Activated T-cell treated with anti-CD3 and anti-CD28 coated beads, Interleukin-2, amount 50 U/mL, for 24 hours (primary cell): ENCODE measurements at regions not wholly inside any gene's neighbourhood (a gene's known extent, or its start where the extent isn't known, plus 50 kb on each side); places are given as distances from the start of the nearest gene placed in this dataset.
"Not testable (repeated sequence)": the region's sequence is repeated elsewhere in the genome, so short reads cannot be mapped to it uniquely, and the experiment has no call there.

Experiments used
- DNase-seq: peaks from one replicate; pipeline ENCODE4 v3.0.0-alpha.2; 2020
- H3K27ac Mint-ChIP-seq: 2 replicates; pipeline ENCODE4 v1.8.0; 2020; ENCODE audit warnings: mild to moderate bottlenecking, mixed read lengths
- H3K27me3 Mint-ChIP-seq: 2 replicates; pipeline ENCODE4 v1.8.0; 2020; ENCODE audit warnings: mixed read lengths
- H3K36me3 Mint-ChIP-seq: 2 replicates; pipeline ENCODE4 v1.8.0; 2020; ENCODE audit warnings: low read depth, mixed read lengths
- H3K4me1 Mint-ChIP-seq: 2 replicates; pipeline ENCODE4 v1.8.0; 2020; ENCODE audit warnings: low read depth, mixed read lengths
- H3K4me3 Mint-ChIP-seq: 2 replicates; pipeline ENCODE4 v1.8.0; 2020; ENCODE audit warnings: mild to moderate bottlenecking, moderate library complexity, mixed read lengths
- H3K9me3 Mint-ChIP-seq: 2 replicates; pipeline ENCODE4 v1.8.0; 2020; ENCODE audit warnings: mixed read lengths

DNA sequence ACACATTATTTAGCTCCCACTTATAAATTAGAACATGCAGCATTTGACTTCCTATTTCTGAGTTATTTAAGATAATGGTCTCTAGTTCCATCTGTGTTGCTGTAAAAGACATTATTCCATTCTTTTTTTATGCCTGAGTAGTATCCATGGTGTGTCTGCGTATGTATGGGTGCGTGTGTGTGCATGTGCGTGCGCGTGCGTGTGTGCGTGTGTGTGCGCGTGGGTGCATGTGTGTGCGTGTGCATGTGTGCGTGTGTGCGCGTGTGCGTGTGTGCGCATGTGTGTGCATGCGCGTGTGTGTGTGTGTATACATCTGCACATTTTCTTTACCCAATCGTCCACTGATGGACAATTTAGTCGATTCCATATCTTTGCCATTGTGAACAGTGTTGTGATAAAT, 479.4 kb upstream of the TMEM132C start:
- Mint-ChIP-seq H3K9me3 (peaks cover 4% of the 10 kb centered on the region), H3K4me3 (no peak overlapping the region), H3K27ac (no peak overlapping the region), H3K4me1 (no peaks in the 10 kb centered on the region), H3K36me3 (no peaks in the 10 kb centered on the region), H3K27me3 (no peaks in the 10 kb centered on the region)
- DNase-seq: no peak

DNA sequence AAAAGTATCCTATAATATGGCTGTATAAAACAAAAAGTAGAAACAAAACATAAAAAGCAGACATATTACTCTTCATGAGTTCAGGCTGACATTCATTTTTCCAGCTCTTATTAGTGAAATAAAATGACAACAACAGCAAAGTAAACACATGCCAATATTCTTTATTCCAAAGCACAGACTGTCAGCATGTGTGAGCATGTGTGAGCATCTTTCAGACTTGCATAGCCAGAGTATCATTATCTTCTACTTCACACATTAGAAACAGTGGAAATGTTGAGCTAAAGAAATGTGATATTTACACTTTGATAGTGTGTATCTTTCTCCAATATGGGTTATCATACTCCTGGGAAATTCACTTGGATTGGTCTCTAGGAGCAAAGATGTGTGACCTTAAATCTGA, 476.6 kb upstream of the TMEM132C start:
- H3K36me3 Mint-ChIP-seq: no peaks in the 10 kb centered on the region
- no peak overlapping the region for H3K4me3 Mint-ChIP-seq
- H3K9me3 Mint-ChIP-seq: peaks cover 6% of the 10 kb centered on the region
- no peaks in the 10 kb centered on the region for H3K4me1 Mint-ChIP-seq
- DNase-seq: no peak
- H3K27ac Mint-ChIP-seq: no peak overlapping the region
- H3K27me3 Mint-ChIP-seq: no peaks in the 10 kb centered on the region

DNA sequence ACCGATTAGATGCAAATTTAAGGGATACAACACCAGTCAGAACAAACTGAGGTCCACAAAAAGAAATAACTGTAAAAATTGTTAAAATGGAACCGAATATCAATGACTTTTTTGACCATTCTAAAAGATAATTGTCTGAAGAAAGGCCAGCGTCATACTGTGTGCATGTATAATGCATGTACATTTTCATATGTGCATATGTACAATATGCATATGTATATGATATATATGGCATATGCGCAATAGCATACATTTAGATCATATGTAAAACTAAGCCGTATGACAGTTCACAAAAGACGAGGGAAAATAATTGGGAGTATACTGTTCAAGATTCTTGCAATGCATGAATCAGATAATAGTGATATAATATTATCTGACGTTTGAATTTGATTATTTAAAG, 475.8 kb upstream of the TMEM132C start:
- peaks cover 6% of the 10 kb centered on the region for H3K9me3 Mint-ChIP-seq

DNA sequence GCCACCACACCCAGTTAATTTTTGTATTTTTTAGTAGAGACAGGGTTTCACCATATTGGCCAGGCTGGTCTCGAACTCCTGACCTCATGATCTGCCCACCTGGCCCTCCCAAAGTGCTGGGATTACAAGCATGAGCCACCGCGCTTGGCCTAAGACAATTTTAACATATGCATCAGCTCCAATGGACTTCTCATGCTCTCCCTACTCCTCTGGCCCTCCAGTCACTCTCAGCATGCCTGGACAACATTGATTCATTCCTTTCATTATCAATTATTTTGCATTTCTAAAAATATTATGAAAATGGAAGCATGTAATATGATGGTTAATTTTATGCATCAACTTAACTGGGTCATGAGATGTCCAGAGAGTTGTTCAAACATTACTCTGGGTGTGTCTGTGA, 469.1 kb upstream of the TMEM132C start:
- Mint-ChIP-seq H3K4me1 (no peaks in the 10 kb centered on the region), H3K9me3 (peaks cover 3% of the 10 kb centered on the region), H3K4me3 (no peak overlapping the region), H3K27me3 (no peaks in the 10 kb centered on the region), H3K36me3 (no peaks in the 10 kb centered on the region), H3K27ac (no peak overlapping the region)
- no peak for DNase-seq

More for the DNA sequence above, 475.8 kb upstream of the TMEM132C start:
- Mint-ChIP-seq H3K4me1 (no peaks in the 10 kb centered on the region), H3K36me3 (no peaks in the 10 kb centered on the region), H3K27ac (no peak overlapping the region), H3K4me3 (no peak overlapping the region), H3K27me3 (no peaks in the 10 kb centered on the region)
- DNase-seq: no peak

DNA sequence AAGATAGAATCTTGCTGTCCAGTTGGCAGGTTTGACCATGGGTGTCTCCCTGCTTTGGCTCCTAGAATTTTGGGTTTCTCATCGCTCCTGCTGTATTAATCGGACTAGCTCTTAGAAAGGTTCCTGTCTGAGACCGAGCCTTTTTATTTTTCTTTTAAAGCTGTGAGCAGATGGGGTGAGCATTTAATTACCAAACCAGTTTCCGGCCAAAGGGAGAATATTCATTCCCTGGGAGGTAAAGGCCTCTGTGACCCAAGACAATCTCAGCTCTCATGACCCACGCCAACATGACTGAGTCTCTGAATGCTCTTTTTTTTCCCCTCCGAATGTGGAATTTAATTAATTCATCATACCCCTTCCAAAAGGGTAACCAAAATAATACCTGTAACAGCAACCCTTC, 464.7 kb upstream of the TMEM132C start:
- no peaks in the 10 kb centered on the region for H3K9me3 Mint-ChIP-seq
- no peaks in the 10 kb centered on the region for H3K36me3 Mint-ChIP-seq
- no peak overlapping the region for H3K27ac Mint-ChIP-seq
- H3K4me3 Mint-ChIP-seq: no peak overlapping the region
- H3K27me3 Mint-ChIP-seq: no peaks in the 10 kb centered on the region
- no peaks in the 10 kb centered on the region for H3K4me1 Mint-ChIP-seq
- no peak for DNase-seq

DNA sequence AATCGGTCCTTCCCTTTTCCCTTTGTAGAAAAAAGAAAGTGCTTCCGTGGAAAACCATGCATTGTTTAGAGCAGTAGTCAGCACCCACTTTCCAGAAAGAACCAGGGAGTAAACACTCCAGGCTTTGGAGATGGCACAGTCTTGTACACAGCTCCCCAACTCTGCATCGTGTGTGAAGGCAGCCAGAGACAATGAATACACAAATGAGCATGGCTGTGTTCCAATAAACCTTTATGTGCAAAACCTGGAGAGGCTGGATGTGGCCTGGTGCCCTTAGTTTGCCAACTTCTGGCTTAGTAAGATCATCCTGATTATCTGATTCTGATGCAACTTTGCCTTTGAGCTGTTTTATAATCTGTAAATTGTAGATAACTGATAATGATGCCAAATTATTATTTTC, 463.4 kb upstream of the TMEM132C start:
- Mint-ChIP-seq H3K4me1 (no peaks in the 10 kb centered on the region), H3K27ac (no peak overlapping the region), H3K4me3 (no peak overlapping the region), H3K36me3 (no peaks in the 10 kb centered on the region), H3K27me3 (no peaks in the 10 kb centered on the region), H3K9me3 (no peaks in the 10 kb centered on the region)
- no peak for DNase-seq

DNA sequence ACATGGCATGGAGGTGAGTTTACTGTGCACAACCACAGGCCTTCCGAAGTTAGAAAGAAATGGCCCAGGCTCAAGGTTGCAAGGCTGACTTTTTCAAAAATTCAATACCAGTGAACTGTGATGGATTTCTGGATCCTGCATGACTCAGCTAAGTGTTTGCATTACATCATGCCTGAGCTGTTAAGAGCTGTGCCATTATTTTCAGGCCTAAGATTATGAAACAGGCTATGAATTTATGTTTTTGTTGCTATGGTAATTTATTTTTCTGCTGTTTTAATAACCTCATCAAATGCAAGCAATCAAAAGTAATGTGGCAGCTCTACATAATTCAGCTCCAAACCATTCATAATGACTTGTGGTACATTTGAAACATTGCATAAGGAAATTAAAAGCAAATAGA, 457.7 kb upstream of the TMEM132C start:
- DNase-seq: no peak
- H3K27ac Mint-ChIP-seq: no peak overlapping the region
- no peaks in the 10 kb centered on the region for H3K36me3 Mint-ChIP-seq
- H3K4me3 Mint-ChIP-seq: no peak overlapping the region
- H3K4me1 Mint-ChIP-seq: no peaks in the 10 kb centered on the region
- peaks cover 12% of the 10 kb centered on the region for H3K9me3 Mint-ChIP-seq
- H3K27me3 Mint-ChIP-seq: no peaks in the 10 kb centered on the region

DNA sequence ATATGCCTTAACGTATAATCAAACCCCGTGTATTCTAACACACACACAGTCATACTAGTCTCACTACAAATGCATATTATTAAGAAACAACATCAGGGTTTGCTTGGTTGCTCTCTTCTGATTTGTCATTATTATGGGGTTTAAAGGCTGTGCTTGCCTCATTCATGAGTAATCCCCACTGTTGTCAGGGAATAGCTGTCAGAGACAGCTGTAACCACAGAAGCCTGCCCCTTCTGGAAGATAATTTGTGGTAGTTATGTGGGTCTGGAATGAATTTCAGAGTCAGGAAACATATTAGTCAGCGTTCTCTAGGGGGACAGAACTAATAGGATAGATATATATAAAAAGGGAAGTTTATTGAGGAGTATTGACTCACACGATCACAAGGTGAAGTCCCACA, 456.9 kb upstream of the TMEM132C start:
- Mint-ChIP-seq H3K36me3 (no peaks in the 10 kb centered on the region), H3K4me3 (no peak overlapping the region), H3K27ac (no peak overlapping the region), H3K4me1 (no peaks in the 10 kb centered on the region), H3K9me3 (peaks cover 12% of the 10 kb centered on the region), H3K27me3 (no peaks in the 10 kb centered on the region)
- DNase-seq: no peak

DNA sequence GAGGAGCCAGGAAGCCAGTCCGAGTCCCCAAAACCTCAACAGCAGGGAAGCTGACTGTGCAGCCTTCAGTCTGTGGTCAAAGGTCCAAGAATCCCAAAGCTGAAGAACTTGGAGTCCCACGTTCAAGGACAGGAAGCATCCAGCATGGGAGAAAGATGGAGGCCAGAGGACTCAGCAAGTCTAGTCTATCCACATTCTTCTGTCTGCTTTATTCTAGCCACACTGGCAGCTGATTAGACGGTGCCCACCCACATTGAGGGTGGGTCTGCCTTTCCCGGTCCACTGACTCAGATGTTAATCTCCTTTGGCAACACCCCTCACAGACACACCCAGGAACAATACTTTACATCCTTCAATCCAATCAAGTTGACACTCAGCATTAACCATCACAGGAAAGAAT, 456.5 kb upstream of the TMEM132C start:
- not testable (repeated sequence) for H3K27ac Mint-ChIP-seq, H3K4me3 Mint-ChIP-seq, DNase-seq, H3K36me3 Mint-ChIP-seq, H3K27me3 Mint-ChIP-seq, H3K4me1 Mint-ChIP-seq
- H3K9me3 Mint-ChIP-seq: peaks cover 12% of the 10 kb centered on the region

DNA sequence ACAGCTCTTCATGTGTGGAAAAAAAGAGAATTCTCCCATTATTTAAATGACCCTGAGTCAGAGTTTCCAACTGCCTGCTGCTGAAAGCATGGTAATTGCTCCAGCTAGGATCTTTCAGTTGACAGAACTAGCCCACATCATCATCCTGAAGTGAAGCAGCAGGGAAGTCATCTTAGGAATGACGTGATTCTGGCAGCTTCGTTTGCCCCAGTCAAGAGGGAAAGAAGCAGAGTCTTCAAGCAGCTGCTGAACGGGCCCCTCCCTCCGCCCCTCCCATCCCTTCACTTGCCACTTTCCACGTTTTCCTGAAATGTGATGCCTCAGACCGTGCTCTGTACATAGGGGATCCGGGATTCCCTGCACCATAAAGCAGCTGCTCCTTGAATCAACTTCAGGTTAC, 455.0 kb upstream of the TMEM132C start:
- no peak for DNase-seq
- Mint-ChIP-seq H3K9me3 (peaks cover 12% of the 10 kb centered on the region), H3K27ac (no peak overlapping the region), H3K4me1 (no peaks in the 10 kb centered on the region), H3K27me3 (no peaks in the 10 kb centered on the region), H3K36me3 (no peaks in the 10 kb centered on the region), H3K4me3 (no peak overlapping the region)

DNA sequence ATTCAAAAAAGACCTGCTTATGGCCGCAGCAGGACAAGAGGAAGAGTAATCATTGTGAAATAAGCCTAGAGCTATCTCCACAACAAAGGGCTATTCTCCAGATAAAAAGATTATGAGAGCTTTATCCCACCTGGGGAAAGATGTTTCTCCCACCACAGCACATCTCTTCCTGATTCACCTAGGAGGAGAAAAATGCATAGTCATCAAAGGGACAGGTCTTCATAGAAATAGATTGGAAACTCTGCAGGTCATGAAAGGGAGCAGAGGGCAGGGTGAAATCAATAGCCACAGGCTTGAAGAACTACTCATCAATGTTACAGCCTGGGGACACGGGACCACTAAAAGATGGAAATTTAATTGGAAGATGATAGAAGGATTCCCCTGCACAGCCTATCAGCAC, 453.8 kb upstream of the TMEM132C start:
- Mint-ChIP-seq H3K27me3 (no peaks in the 10 kb centered on the region), H3K4me1 (no peaks in the 10 kb centered on the region)

DNA sequence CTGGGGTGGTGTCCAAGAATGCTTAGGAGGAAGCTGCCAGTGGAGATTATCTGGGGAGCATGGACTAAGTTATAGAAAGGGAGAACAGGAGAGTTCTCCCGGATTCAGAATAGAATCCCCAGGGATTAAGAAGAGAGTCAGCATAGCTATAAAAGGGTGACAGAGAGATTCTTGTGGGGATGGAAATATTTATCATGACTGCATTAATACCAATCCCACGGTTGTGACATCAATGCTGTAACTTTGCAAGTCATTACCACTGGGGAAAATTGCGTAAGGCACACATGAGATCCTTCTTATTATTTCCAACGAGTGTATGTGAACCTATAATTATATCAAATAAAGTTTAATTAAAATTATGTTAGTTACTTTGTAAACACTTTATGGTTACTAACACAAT, 447.9 kb upstream of the TMEM132C start:
- no peak overlapping the region for H3K27ac Mint-ChIP-seq
- DNase-seq: no peak
- H3K9me3 Mint-ChIP-seq: peaks cover 4% of the 10 kb centered on the region
- no peaks in the 10 kb centered on the region for H3K36me3 Mint-ChIP-seq
- H3K27me3 Mint-ChIP-seq: no peaks in the 10 kb centered on the region
- no peaks in the 10 kb centered on the region for H3K4me1 Mint-ChIP-seq
- no peak overlapping the region for H3K4me3 Mint-ChIP-seq

More for the DNA sequence above, 453.8 kb upstream of the TMEM132C start:
- peaks cover 12% of the 10 kb centered on the region for H3K9me3 Mint-ChIP-seq
- no peaks in the 10 kb centered on the region for H3K36me3 Mint-ChIP-seq
- no peak overlapping the region for H3K4me3 Mint-ChIP-seq
- DNase-seq: no peak
- H3K27ac Mint-ChIP-seq: no peak overlapping the region

DNA sequence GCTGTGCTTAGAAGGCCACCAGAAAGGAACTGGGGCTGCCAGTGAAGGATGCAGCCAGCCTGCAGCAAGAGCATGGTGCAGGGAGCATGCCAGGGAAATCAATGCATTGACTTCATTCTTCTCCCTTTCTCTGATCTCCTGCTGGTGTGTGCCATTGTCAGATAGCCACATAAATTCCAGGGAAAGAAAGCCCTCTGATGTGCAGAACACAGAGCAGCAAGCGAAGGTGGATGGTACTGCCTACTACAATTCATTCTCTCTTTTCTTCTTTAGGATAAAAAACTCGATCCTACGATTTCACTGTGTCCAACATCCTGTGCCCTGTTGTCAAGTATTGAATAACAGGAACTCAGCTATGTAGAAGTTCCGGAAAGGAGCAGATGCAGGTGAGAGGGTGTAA, 446.7 kb upstream of the TMEM132C start:
- DNase-seq: no peak
- H3K27me3 Mint-ChIP-seq: no peaks in the 10 kb centered on the region
- H3K36me3 Mint-ChIP-seq: no peaks in the 10 kb centered on the region
- no peaks in the 10 kb centered on the region for H3K4me1 Mint-ChIP-seq
- H3K27ac Mint-ChIP-seq: no peak overlapping the region
- H3K4me3 Mint-ChIP-seq: no peak overlapping the region
- H3K9me3 Mint-ChIP-seq: peaks cover 8% of the 10 kb centered on the region

DNA sequence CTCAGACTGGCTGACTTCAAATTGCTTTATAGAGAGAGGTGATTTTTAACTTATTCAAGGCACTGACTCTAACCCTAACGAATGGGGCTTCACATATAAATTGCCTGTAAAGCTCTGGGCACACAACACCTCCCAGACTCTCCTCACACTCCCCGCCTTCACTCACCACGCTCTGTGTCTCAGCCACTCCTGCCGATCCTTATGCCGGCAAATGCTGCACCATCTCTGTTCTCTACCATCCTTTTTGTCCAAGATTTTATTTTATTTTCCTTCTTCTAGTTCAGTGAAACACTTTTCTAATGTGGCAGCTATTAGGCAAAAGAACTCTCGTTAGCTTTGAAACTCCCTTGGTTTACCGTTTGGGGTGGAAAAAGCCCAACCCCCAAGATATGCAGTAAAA, 446.1 kb upstream of the TMEM132C start:
- Mint-ChIP-seq H3K4me3 (no peak overlapping the region), H3K27me3 (no peaks in the 10 kb centered on the region), H3K36me3 (no peaks in the 10 kb centered on the region), H3K27ac (no peak overlapping the region), H3K9me3 (peaks cover 12% of the 10 kb centered on the region), H3K4me1 (no peaks in the 10 kb centered on the region)
- no peak for DNase-seq

DNA sequence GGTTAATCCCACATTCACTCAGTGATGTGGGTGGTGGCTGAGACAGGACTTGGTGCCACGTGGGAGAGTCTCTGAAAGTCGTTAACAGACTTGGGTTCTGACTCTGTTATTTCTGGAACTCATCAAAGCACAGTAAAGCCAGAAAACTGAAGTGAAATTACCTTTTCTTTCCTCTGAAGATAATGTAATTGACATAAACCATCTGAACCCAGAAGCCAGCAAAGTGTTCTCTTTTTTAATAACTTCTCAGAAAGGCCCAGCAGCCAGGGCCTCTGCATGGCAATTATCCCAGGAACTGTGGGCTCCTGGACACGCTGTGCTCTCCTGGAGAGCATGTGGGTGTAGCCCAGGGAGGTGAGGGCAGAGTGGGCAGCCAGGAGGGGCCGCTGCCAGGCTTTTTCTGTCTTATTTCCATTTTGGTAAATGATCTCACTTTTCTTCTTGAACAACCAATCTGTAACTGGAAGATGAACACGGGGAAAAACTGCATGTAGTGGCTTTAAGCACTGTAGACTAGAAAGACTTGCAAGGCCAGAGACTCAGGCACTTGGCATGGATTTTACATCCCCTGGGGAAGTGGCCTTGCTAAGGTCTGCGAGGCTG, 444.1 kb upstream of the TMEM132C start:
- no peak overlapping the region for H3K27ac Mint-ChIP-seq
- no peaks in the 10 kb centered on the region for H3K4me1 Mint-ChIP-seq
- no peaks in the 10 kb centered on the region for H3K27me3 Mint-ChIP-seq
- H3K36me3 Mint-ChIP-seq: no peaks in the 10 kb centered on the region
- DNase-seq: no peak
- peaks cover 18% of the 10 kb centered on the region for H3K9me3 Mint-ChIP-seq
- H3K4me3 Mint-ChIP-seq: no peak overlapping the region

DNA sequence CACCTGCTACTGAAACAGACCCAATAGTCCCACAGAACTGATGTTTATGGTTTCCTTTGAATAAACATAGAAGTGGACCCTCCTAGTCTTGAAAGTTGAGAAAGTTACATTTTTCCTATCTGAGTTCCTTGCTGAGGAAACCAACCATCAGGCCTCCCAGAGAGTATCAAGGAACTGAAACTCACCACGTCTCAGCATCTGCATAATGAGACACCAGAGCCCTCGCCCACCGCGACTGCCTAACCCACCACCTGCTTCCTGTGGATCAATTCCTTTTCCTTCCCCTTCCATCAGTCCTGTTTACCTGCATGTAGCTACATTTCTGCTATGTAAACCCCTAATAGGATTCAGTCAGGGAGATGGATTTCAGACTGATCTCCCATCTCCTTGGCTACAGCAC, 443.2 kb upstream of the TMEM132C start:
- Mint-ChIP-seq H3K27me3 (no peaks in the 10 kb centered on the region), H3K9me3 (peaks cover 22% of the 10 kb centered on the region), H3K4me3 (no peak overlapping the region), H3K27ac (no peak overlapping the region), H3K36me3 (no peaks in the 10 kb centered on the region), H3K4me1 (no peaks in the 10 kb centered on the region)
- DNase-seq: no peak
